ENCODE measurements at regions not wholly inside any gene's neighbourhood (a gene's known extent, or its start where the extent isn't known, plus 50 kb on each side); places are given as distances from the start of the nearest gene placed in this dataset.
A peak's percentile ranks its signal among the peaks of the same experiment; 100 is the strongest.

DNA sequence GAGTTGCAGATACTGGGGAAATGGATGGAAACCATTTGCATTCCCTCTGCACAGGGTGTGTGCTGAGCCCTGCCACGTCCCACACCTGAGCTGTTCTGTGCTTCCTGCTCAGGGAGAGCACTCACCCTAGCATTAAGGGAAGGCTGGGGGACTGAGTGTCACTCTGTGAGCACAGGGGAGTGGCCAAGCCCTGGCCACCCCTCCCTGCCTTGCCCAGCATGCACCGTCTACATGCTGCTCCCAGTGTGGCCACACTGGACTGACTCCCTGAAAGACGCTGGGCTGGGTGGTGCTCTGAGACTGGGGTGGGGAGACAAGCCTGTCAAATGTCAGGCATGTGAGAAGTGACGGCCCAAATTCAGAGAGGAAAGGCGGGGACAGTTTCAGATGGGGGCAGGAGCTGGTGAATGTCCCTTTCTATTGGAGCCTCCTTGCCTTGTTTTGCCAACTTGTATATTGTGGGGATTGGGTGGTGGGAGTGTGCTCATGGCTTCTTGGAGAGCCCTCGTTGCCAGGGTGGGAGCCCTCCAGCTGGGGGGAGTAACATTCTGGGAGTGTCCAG is 298.4 kb upstream of the HS6ST1 start:
- DNase-seq, result no peak

- no peak for DNase-seq
These were observed 299.0 kb upstream of the HS6ST1 start for GRCh38 chr2:128617661-128618060.

GRCh38 chr2:128618642-128619041 is 300.0 kb upstream of the HS6ST1 start:
- DNase-seq, result no peak

DNA sequence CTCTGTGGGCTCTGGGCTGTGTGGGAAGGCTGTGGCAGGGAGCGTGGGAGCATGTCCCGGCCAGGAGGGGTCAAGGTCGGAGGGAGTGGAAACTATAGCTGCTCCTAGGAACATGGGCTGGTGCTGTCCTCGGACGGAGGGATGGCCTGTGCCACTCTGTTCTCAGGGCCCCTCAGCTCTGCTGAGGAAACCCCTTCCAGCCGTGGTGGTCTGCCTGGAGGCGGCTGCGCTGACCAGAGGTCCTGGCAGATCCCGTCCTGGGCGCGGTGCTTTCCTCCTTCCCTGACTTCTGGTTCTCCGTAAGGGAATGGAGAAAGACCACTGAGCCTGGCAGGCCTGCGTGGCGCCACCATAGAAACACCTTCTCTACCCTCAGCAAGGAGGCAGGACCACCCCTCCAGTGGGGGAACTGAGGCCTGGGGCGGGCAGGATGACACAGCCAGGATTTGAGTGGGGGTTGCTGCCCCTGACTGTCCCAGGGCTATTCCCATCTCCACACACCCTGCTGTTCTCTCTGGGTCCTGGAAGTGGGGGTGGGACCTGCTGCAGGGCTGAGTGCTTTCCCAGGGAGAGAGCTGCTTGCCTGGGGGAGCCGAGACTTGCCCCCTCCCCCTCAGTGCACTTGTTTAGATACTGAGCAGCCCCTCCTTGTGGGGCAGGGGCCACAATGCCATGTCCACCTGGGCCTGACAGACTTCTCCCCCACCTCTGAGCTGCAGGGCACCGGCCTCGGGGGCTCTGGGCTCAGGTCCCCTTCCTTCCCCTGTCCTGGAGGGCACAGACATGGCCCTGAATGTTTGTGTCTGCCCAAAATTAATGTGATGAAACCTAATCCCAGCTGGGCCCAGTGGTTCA is 301.0 kb upstream of the HS6ST1 start:
- no peak for DNase-seq

- DNase-seq, result no peak
These were observed 302.4 kb upstream of the HS6ST1 start for GRCh38 chr2:128621074-128621473.

GRCh38 chr2:128622371-128622770 is 303.7 kb upstream of the HS6ST1 start:
- DNase-seq, result no peak

GRCh38 chr2:128622955-128623620 is 304.4 kb upstream of the HS6ST1 start:
- DNase-seq, result no peak

- peak; percentile 38 for DNase-seq
These were observed 305.4 kb upstream of the HS6ST1 start for GRCh38 chr2:128623776-128624761.

- no peak for DNase-seq
These were observed 306.3 kb upstream of the HS6ST1 start for GRCh38 chr2:128624956-128625355.

GRCh38 chr2:128625421-128625820 is 306.8 kb upstream of the HS6ST1 start:
- DNase-seq, result no peak

GRCh38 chr2:128625963-128626759 is 307.5 kb upstream of the HS6ST1 start:
- DNase-seq, result no peak

GRCh38 chr2:128626760-128627511 is 308.3 kb upstream of the HS6ST1 start:
- DNase-seq, result peak; percentile 71

GRCh38 chr2:128628206-128628605 is 309.5 kb upstream of the HS6ST1 start:
- DNase-seq, result no peak

GRCh38 chr2:128628996-128629395 is 310.3 kb upstream of the HS6ST1 start:
- DNase-seq, result no peak

GRCh38 chr2:128630974-128631697 is 312.5 kb upstream of the HS6ST1 start:
- DNase-seq, result no peak

DNA sequence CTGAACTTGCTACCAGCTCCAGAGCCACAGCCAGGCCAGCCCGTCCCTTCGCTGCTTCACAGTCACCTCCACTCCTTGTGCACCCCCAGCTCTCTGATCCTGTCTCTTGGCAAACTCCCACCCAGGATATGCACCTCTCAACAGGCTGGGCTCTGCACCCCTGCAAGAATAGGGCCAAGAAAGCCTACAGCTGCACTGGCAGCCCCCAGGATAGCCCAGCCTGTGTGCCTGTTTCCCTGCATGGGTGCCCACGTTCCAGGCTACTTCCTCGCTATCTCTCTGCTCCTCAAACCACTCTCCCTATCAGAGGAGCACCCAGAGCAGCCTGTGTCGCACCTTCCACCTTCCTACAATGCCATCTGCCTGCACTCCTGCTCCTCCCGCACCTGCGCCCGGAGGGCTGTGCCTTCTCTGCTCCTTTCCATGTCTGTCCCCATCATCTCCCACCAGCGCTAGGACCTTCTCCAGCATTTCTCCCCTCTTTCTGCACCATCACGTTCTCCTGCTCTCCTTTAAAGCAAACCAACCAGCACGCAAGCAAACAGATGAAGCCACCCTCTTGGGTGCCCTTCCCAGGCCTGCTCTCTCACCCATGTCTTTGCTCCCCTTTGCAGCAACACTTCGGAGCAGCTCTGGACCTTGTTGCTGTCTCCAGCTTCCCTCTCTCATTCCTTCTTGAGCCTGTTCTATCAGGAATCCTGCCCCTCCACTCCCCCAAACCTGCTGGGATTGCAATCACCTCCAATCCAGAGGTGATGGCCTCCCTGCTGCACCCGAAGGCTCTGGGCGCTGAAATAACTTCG is 313.2 kb upstream of the HS6ST1 start:
- DNase-seq, result no peak

- DNase-seq, result no peak
These were observed 313.8 kb upstream of the HS6ST1 start for GRCh38 chr2:128632501-128632800.

DNA sequence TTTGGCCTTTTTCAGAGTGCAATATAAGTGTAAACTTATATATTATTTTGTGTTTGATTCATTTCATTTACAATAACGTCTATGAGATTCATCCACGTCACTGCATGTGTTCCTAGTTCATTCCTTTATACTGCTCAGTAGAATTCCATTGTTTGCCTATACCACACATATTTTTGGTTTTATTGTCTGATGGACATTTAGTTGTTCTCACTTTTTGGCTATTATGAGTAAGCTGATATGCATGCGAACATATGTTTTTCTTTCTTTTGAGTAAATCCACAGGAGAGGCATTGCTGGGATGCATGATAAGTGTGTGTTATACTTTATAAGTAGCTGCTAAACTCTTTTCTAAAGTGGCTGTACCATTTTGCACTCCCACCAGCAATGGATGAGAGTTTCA is 314.8 kb upstream of the HS6ST1 start:
- no peak for DNase-seq

DNA sequence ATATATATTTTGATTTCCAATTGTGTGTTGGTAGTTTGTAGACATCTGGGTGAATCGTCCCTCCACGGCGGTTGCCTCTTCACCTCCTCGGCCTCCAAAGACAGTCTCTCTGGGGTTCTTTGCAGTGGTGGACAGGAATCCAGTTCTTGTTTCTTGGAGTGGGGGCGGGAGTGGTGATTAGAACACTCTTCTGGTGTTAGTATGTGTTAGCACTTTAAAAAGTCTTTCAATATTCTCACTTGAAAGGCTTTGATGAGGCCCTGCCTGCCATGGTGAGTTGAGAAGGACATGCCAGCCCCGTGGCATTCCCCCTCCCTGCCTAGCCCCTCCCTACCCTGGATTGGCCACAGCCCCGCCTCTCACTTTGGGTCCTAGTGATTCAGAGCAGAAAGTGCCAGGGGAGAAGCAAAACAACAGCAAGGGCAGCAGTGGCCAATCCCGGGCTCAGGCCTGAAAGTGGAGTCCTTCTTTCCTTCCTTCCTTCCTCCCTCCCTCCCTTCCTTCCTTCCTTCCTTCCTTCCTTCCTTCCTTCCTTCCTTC is 316.8 kb upstream of the HS6ST1 start:
- no peak for DNase-seq
